Activated CD4-positive, alpha-beta T cell treated with anti-CD3 and anti-CD28 coated beads, Interleukin-2, amount 10 ng/mL, durations not matched to agents 24 days and 14 days (primary cell): ENCODE measurements at regions not wholly inside any gene's neighbourhood (a gene's known extent, or its start where the extent isn't known, plus 50 kb on each side); places are given as distances from the start of the nearest gene placed in this dataset.
"Not testable (repeated sequence)": the region's sequence is repeated elsewhere in the genome, so short reads cannot be mapped to it uniquely, and the experiment has no call there.

Source experiments
- DNase-seq: peaks from one replicate; pipeline ENCODE4 v3.0.0; 2022
- H3K27ac Mint-ChIP-seq: one replicate; pipeline ENCODE4 v1.8.0; 2022; ENCODE audit warnings: mild to moderate bottlenecking, mixed read lengths
- H3K27me3 Mint-ChIP-seq: one replicate; pipeline ENCODE4 v1.8.0; 2022; ENCODE audit warnings: mixed read lengths
- H3K36me3 Mint-ChIP-seq: one replicate; pipeline ENCODE4 v1.8.0; 2022; ENCODE audit warnings: low read depth, mild to moderate bottlenecking, mixed read lengths
- H3K4me1 Mint-ChIP-seq: one replicate; pipeline ENCODE4 v1.8.0; 2021; ENCODE audit warnings: mixed read lengths
- H3K4me3 Mint-ChIP-seq: one replicate; pipeline ENCODE4 v1.8.0; 2022; ENCODE audit warnings: mild to moderate bottlenecking, moderate library complexity, mixed read lengths
- H3K9me3 Mint-ChIP-seq: one replicate; pipeline ENCODE4 v1.8.0; 2021; ENCODE audit warnings: mixed read lengths
- intact Hi-C: fragments of 100-400 bp; cut with micrococcal nuclease; formaldehyde crosslinking; loops from one replicate; pipeline ENCODE4 v1.15.1; 2023

GRCh38 chr4:134622199-134622598 is 420.6 kb upstream of the PABPC4L start:
- no peaks in the 10 kb centered on the region for H3K4me1 Mint-ChIP-seq
- no peaks in the 10 kb centered on the region for H3K36me3 Mint-ChIP-seq
- intact Hi-C loops: no loop called here

GRCh38 chr4:134621715-134622114 is 420.1 kb upstream of the PABPC4L start:
- H3K27ac Mint-ChIP-seq, intact Hi-C loops, H3K27me3 Mint-ChIP-seq, DNase-seq, H3K9me3 Mint-ChIP-seq, H3K36me3 Mint-ChIP-seq, H3K4me1 Mint-ChIP-seq, H3K4me3 Mint-ChIP-seq: not testable (repeated sequence)

More at GRCh38 chr4:134622199-134622598, 420.6 kb upstream of the PABPC4L start:
- H3K27me3 Mint-ChIP-seq: no peaks in the 10 kb centered on the region
- no peak overlapping the region for H3K4me3 Mint-ChIP-seq
- H3K27ac Mint-ChIP-seq: no peak overlapping the region
- DNase-seq: no peak
- no peaks in the 10 kb centered on the region for H3K9me3 Mint-ChIP-seq

GRCh38 chr4:134610956-134611355 is 409.4 kb upstream of the PABPC4L start:
- H3K27me3 Mint-ChIP-seq: no peaks in the 10 kb centered on the region
- H3K27ac Mint-ChIP-seq: no peak overlapping the region
- no peak overlapping the region for H3K4me3 Mint-ChIP-seq
- intact Hi-C loops: no loop called here
- no peaks in the 10 kb centered on the region for H3K36me3 Mint-ChIP-seq
- no peaks in the 10 kb centered on the region for H3K9me3 Mint-ChIP-seq
- no peaks in the 10 kb centered on the region for H3K4me1 Mint-ChIP-seq
- no peak for DNase-seq

- intact Hi-C loops: no loop called here
- no peaks in the 10 kb centered on the region for H3K36me3 Mint-ChIP-seq
- H3K4me1 Mint-ChIP-seq: no peaks in the 10 kb centered on the region
- H3K27ac Mint-ChIP-seq: no peak overlapping the region
- H3K9me3 Mint-ChIP-seq: no peaks in the 10 kb centered on the region
- no peak for DNase-seq
- no peaks in the 10 kb centered on the region for H3K27me3 Mint-ChIP-seq
- no peak overlapping the region for H3K4me3 Mint-ChIP-seq
Measured at GRCh38 chr4:134610172-134610571, 408.6 kb upstream of the PABPC4L start.

GRCh38 chr4:134601706-134602105 is 400.1 kb upstream of the PABPC4L start:
- H3K9me3 Mint-ChIP-seq: peaks cover 3% of the 10 kb centered on the region
- no peak overlapping the region for H3K27ac Mint-ChIP-seq
- no peaks in the 10 kb centered on the region for H3K4me1 Mint-ChIP-seq
- H3K4me3 Mint-ChIP-seq: no peak overlapping the region
- DNase-seq: no peak
- intact Hi-C loops: no loop called here
- no peaks in the 10 kb centered on the region for H3K36me3 Mint-ChIP-seq
- H3K27me3 Mint-ChIP-seq: no peaks in the 10 kb centered on the region

- Mint-ChIP-seq H3K4me3 (no peak overlapping the region), H3K27ac (no peak overlapping the region), H3K9me3 (no peaks in the 10 kb centered on the region), H3K36me3 (no peaks in the 10 kb centered on the region), H3K27me3 (no peaks in the 10 kb centered on the region), H3K4me1 (peaks cover 1% of the 10 kb centered on the region)
- intact Hi-C loops: no loop called here
- DNase-seq: no peak
Measured at GRCh38 chr4:134591326-134591725, 389.7 kb upstream of the PABPC4L start.

GRCh38 chr4:134585972-134586371 is 384.4 kb upstream of the PABPC4L start:
- H3K27me3 Mint-ChIP-seq: no peaks in the 10 kb centered on the region
- DNase-seq: no peak
- peaks cover 9% of the 10 kb centered on the region for H3K4me1 Mint-ChIP-seq
- no peaks in the 10 kb centered on the region for H3K36me3 Mint-ChIP-seq
- H3K9me3 Mint-ChIP-seq: peaks cover 4% of the 10 kb centered on the region
- H3K27ac Mint-ChIP-seq: peak overlapping the region; percentile 7
- intact Hi-C loops: no loop called here
- no peak overlapping the region for H3K4me3 Mint-ChIP-seq

- H3K9me3 Mint-ChIP-seq: peaks cover 14% of the 10 kb centered on the region
- no peak overlapping the region for H3K27ac Mint-ChIP-seq
- H3K4me1 Mint-ChIP-seq: no peaks in the 10 kb centered on the region
- no peaks in the 10 kb centered on the region for H3K27me3 Mint-ChIP-seq
- intact Hi-C loops: no loop called here
- no peaks in the 10 kb centered on the region for H3K36me3 Mint-ChIP-seq
- DNase-seq: no peak
- H3K4me3 Mint-ChIP-seq: no peak overlapping the region
Measured at GRCh38 chr4:134567461-134567860, 365.9 kb upstream of the PABPC4L start.

GRCh38 chr4:134560728-134561127 is 359.1 kb upstream of the PABPC4L start:
- no peak for DNase-seq
- H3K4me3 Mint-ChIP-seq: no peak overlapping the region
- H3K36me3 Mint-ChIP-seq: no peaks in the 10 kb centered on the region
- no peaks in the 10 kb centered on the region for H3K4me1 Mint-ChIP-seq
- intact Hi-C loops: no loop called here
- H3K9me3 Mint-ChIP-seq: no peaks in the 10 kb centered on the region
- H3K27ac Mint-ChIP-seq: no peak overlapping the region
- H3K27me3 Mint-ChIP-seq: no peaks in the 10 kb centered on the region

- Mint-ChIP-seq H3K27me3 (no peaks in the 10 kb centered on the region), H3K4me1 (no peaks in the 10 kb centered on the region), H3K36me3 (no peaks in the 10 kb centered on the region), H3K9me3 (peaks cover 10% of the 10 kb centered on the region), H3K4me3 (no peak overlapping the region), H3K27ac (no peak overlapping the region)
- intact Hi-C loops: no loop called here
- DNase-seq: no peak
Measured at GRCh38 chr4:134552063-134552462, 350.5 kb upstream of the PABPC4L start.

GRCh38 chr4:134551348-134551747 is 349.8 kb upstream of the PABPC4L start:
- no peak overlapping the region for H3K4me3 Mint-ChIP-seq
- peaks cover 1% of the 10 kb centered on the region for H3K36me3 Mint-ChIP-seq
- no peak for DNase-seq
- H3K27me3 Mint-ChIP-seq: no peaks in the 10 kb centered on the region
- intact Hi-C loops: no loop called here
- no peak overlapping the region for H3K27ac Mint-ChIP-seq
- peaks cover 11% of the 10 kb centered on the region for H3K9me3 Mint-ChIP-seq
- no peaks in the 10 kb centered on the region for H3K4me1 Mint-ChIP-seq

GRCh38 chr4:134548052-134548628 is 346.6 kb upstream of the PABPC4L start:
- DNase-seq: no peak
- H3K27ac Mint-ChIP-seq: no peak overlapping the region
- H3K27me3 Mint-ChIP-seq: no peaks in the 10 kb centered on the region
- H3K4me3 Mint-ChIP-seq: no peak overlapping the region
- peaks cover 11% of the 10 kb centered on the region for H3K9me3 Mint-ChIP-seq
- no peaks in the 10 kb centered on the region for H3K4me1 Mint-ChIP-seq
- H3K36me3 Mint-ChIP-seq: peaks cover 1% of the 10 kb centered on the region
- intact Hi-C loops: no loop called here

GRCh38 chr4:134546279-134546678 is 344.7 kb upstream of the PABPC4L start:
- H3K9me3 Mint-ChIP-seq: peaks cover 11% of the 10 kb centered on the region
- no peak for DNase-seq
- no peaks in the 10 kb centered on the region for H3K4me1 Mint-ChIP-seq
- peaks cover 1% of the 10 kb centered on the region for H3K36me3 Mint-ChIP-seq
- H3K27ac Mint-ChIP-seq: no peak overlapping the region
- H3K27me3 Mint-ChIP-seq: no peaks in the 10 kb centered on the region
- no peak overlapping the region for H3K4me3 Mint-ChIP-seq
- intact Hi-C loops: no loop called here

GRCh38 chr4:134544303-134544770 is 342.7 kb upstream of the PABPC4L start:
- intact Hi-C loops: no loop called here
- Mint-ChIP-seq H3K27me3 (no peaks in the 10 kb centered on the region), H3K36me3 (peaks cover 1% of the 10 kb centered on the region), H3K27ac (no peak overlapping the region), H3K4me1 (no peaks in the 10 kb centered on the region), H3K4me3 (no peak overlapping the region), H3K9me3 (peaks cover 11% of the 10 kb centered on the region)
- no peak for DNase-seq

GRCh38 chr4:134540588-134540987 is 339.0 kb upstream of the PABPC4L start:
- intact Hi-C loops: no loop called here
- Mint-ChIP-seq H3K9me3 (no peaks in the 10 kb centered on the region), H3K27ac (no peak overlapping the region), H3K4me1 (no peaks in the 10 kb centered on the region), H3K4me3 (no peak overlapping the region), H3K27me3 (no peaks in the 10 kb centered on the region), H3K36me3 (no peaks in the 10 kb centered on the region)
- no peak for DNase-seq
